ENCODE measurements at regions not wholly inside any gene's neighbourhood (a gene's known extent, or its start where the extent isn't known, plus 50 kb on each side); places are given as distances from the start of the nearest gene placed in this dataset.
"Not testable (repeated sequence)": the region's sequence is repeated elsewhere in the genome, so short reads cannot be mapped to it uniquely, and the experiment has no call there.

- peak; percentile 55 for TF ChIP-seq CTCF (IDR thresholded peaks at IDR 0.05; ENCODE audit: unreplicated experiment)
- peaks cover 4% of the 10 kb centered on the region for H3K36me3 Mint-ChIP-seq (ENCODE audit: insufficient read depth)
- no peak for DNase-seq (ENCODE audit: low spot score, unreplicated experiment)
- no peak overlapping the region for H3K27ac Mint-ChIP-seq
- H3K9me3 Mint-ChIP-seq (ENCODE audit: low read depth): peaks cover 20% of the 10 kb centered on the region
- H3K27me3 Mint-ChIP-seq: peaks cover 20% of the 10 kb centered on the region
- H3K4me1 Mint-ChIP-seq (ENCODE audit: low read depth): peaks cover 10% of the 10 kb centered on the region
- no peak overlapping the region for H3K4me3 Mint-ChIP-seq (ENCODE audit: low read depth)
Measured at GRCh38 chr15:70512772-70513362, 250.5 kb downstream of the UACA start.

GRCh38 chr15:70511972-70512587 lies 251.3 kb downstream of the UACA start:
- H3K27ac Mint-ChIP-seq; H3K4me3 Mint-ChIP-seq (ENCODE audit: low read depth); DNase-seq (ENCODE audit: low spot score, unreplicated experiment); H3K36me3 Mint-ChIP-seq (ENCODE audit: insufficient read depth): not testable (repeated sequence)
- H3K4me1 Mint-ChIP-seq (ENCODE audit: low read depth): peaks cover 12% of the 10 kb centered on the region
- peaks cover 15% of the 10 kb centered on the region for H3K27me3 Mint-ChIP-seq
- peaks cover 20% of the 10 kb centered on the region for H3K9me3 Mint-ChIP-seq (ENCODE audit: low read depth)

GRCh38 chr15:70510433-70510832 lies 252.9 kb downstream of the UACA start:
- Mint-ChIP-seq H3K9me3 (ENCODE audit: low read depth) (peaks cover 20% of the 10 kb centered on the region), H3K27me3 (peaks cover 17% of the 10 kb centered on the region), H3K36me3 (ENCODE audit: insufficient read depth) (peaks cover 4% of the 10 kb centered on the region), H3K4me1 (ENCODE audit: low read depth) (peaks cover 19% of the 10 kb centered on the region), H3K27ac (no peak overlapping the region), H3K4me3 (ENCODE audit: low read depth) (no peak overlapping the region)
- TF ChIP-seq CTCF (IDR thresholded peaks at IDR 0.05; ENCODE audit: unreplicated experiment): no peak
- DNase-seq (ENCODE audit: low spot score, unreplicated experiment): no peak

DNA sequence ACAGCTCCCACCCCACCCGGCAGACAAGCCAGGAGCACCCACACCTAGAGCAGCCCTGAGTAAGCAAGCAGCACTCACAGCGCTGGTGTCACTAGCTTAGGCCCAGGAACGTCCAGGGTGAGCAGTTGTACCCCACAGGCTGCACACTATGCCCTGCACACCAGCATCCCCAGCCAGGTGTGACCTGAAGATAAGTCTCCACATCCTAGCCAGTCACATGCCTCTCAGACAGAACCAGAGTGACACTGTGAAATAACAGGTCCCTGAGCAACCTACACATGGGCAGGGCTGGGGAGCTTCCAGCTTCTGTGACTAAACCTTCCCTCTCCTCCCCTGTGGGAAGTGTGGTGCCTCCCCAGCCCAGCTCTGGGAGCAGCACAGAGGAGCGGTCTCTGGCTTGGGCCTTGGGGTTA lies 253.6 kb downstream of the UACA start:
- Mint-ChIP-seq H3K4me1 (ENCODE audit: low read depth) (peaks cover 19% of the 10 kb centered on the region), H3K36me3 (ENCODE audit: insufficient read depth) (peaks cover 4% of the 10 kb centered on the region), H3K27me3 (peaks cover 15% of the 10 kb centered on the region), H3K9me3 (ENCODE audit: low read depth) (peaks cover 20% of the 10 kb centered on the region), H3K27ac (no peak overlapping the region), H3K4me3 (ENCODE audit: low read depth) (no peak overlapping the region)
- DNase-seq (ENCODE audit: low spot score, unreplicated experiment): no peak
- TF ChIP-seq CTCF (IDR thresholded peaks at IDR 0.05; ENCODE audit: unreplicated experiment): no peak

DNA sequence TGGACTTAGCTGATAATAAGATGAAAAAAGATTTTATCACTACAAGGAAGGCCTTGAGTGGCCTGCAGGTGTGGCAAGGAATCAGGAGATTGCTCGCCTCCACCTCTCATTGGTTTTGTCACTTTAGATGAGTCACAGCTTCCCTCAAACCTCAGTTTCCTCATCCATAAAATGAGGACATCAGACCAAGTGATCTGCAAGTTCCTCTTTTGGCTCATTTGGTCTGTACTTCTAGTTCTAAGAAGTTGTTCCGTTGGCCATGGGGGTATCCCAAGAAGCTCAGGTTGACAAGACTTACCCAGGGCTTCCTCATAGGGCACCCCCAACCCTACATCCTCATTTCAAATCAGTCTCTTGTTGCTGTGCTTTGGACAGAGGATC lies 254.1 kb downstream of the UACA start:
- H3K36me3 Mint-ChIP-seq (ENCODE audit: insufficient read depth): peaks cover 4% of the 10 kb centered on the region
- H3K27me3 Mint-ChIP-seq: peaks cover 16% of the 10 kb centered on the region
- no peak for TF ChIP-seq CTCF (IDR thresholded peaks at IDR 0.05; ENCODE audit: unreplicated experiment)
- no peak overlapping the region for H3K27ac Mint-ChIP-seq
- H3K4me3 Mint-ChIP-seq (ENCODE audit: low read depth): no peak overlapping the region
- no peak for DNase-seq (ENCODE audit: low spot score, unreplicated experiment)
- peaks cover 19% of the 10 kb centered on the region for H3K4me1 Mint-ChIP-seq (ENCODE audit: low read depth)
- H3K9me3 Mint-ChIP-seq (ENCODE audit: low read depth): peaks cover 20% of the 10 kb centered on the region

Measured in progenitor cell of endocrine pancreas (in vitro differentiated cells).